Activated CD8-positive, alpha-beta memory T cell treated with anti-CD3 and anti-CD28 coated beads for 24 hours (primary cell): ENCODE measurements at regions not wholly inside any gene's neighbourhood (a gene's known extent, or its start where the extent isn't known, plus 50 kb on each side); places are given as distances from the start of the nearest gene placed in this dataset.
"Not testable (repeated sequence)": the region's sequence is repeated elsewhere in the genome, so short reads cannot be mapped to it uniquely, and the experiment has no call there.

Experiments used
- DNase-seq: peaks from one replicate; pipeline ENCODE4 v3.0.0-alpha.2; 2020

- DNase-seq: not testable (repeated sequence)
Measured at GRCh38 chr21:9572782-9573181, 948.6 kb upstream of the TPTE start.

DNA sequence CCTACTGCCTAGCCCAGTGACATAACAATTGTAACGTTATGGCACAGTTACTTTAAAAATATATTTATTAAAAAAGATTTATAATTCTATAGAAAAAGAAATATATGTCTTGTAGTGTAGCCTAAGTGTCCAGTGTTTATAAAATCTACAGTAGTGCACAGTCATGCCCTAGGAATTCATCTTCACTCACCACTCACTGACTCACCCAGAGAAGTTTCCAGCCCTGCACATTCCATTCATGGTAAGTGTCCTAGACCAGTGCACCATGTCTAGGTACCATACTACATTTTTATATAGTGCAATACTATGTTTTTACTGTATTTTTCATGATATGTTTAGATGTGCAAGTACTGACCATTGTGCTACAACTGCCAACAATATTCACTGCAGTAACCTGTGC, 947.9 kb upstream of the TPTE start:
- DNase-seq: not testable (repeated sequence)

DNA sequence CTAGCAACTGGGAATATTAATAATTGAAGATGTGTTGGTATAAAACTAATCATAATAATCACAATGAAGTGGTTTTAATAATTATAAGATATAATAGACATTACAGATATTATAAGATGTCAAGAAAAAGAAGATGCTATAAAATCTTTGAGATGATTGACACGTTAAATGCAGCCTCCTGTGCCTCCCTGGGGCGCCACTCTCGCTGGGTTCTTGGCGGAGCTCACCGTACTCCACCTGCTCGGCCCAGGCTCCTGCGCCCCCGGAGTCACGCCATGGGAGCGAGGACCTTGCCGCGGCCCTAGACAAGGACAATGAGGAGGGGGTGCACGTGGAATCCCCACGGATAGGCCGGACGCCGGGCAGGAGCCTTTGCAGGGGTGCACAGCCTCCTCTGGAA, 942.1 kb upstream of the TPTE start:
- DNase-seq: not testable (repeated sequence)

DNA sequence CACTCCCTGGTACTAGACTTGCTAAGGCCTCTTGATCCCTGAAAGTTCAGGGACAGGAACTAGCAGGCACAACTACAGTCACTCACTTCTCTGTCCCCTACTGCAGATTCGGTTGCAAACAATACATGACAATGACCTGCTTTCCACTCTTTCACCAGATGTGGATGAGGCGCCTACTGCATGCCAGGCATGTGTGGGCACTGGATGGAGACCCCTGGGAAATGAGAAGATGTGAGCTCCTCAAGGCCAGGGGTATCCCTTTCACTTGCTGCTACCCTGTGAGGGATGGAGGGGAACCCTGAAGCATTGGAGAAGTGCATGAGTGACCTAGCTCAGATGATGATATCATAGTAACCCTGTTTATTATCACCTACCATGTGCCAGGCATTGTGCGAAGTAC, 933.4 kb upstream of the TPTE start:
- not testable (repeated sequence) for DNase-seq

DNA sequence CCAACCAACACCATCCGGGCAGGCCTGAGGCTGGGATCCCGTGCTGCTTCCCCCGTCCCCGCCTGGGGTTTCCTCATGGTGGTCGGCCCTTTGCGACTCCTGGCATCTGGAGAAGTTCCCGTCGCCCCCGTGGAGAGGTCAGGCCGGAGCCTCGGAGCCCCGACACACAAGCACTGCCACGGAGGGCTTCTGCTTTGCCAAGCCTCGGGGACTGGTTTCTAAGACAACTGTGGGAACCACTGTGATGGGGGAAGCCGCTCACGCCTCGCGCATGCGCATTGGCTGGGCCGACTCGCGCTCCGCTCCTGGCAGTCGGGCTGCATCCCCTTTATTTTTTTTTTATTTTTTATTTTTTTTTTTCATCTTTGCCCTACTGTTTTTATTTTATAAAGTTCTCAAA, 928.8 kb upstream of the TPTE start:
- DNase-seq: not testable (repeated sequence)

DNA sequence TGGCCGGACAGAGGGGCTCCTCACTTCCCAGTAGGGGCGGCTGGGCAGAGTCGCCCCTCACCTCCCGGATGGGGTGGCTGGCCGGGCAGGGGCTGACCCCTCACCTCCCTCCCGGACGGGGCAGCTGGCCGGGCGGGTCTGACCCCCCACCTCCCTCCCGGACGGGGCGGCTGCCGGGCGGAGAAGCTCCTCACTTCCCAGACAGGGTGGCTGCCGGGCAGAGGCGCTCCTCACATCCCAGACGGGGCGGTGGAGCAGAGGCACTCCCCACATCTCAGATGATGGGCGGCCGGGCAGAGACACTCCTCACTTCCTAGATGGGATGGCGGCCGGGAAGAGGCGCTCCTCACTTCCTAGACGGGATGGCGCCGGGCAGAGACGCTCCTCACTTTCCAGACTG, 927.7 kb upstream of the TPTE start:
- DNase-seq: not testable (repeated sequence)

DNA sequence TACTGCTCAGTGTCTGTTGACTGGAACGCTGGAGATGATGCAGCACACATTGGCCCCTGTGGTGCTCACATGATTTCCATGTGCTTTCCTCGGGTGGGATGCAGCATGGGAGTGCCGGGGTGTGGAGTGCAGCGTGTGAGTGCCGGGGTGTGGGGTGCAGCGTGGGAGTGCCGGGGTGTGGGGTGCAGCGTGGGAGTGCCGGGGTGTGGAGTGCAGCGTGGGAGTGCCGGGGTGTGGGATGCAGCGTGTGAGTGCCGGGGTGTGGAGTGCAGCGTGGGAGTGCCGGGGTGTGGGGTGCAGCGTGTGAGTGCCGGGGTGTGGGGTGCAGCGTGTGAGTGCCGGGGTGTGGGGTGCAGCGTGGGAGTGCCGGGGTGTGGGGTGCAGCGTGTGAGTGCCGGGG, 907.4 kb upstream of the TPTE start:
- DNase-seq: not testable (repeated sequence)

- not testable (repeated sequence) for DNase-seq
Measured at GRCh38 chr21:9621121-9621793, 900.1 kb upstream of the TPTE start.

DNA sequence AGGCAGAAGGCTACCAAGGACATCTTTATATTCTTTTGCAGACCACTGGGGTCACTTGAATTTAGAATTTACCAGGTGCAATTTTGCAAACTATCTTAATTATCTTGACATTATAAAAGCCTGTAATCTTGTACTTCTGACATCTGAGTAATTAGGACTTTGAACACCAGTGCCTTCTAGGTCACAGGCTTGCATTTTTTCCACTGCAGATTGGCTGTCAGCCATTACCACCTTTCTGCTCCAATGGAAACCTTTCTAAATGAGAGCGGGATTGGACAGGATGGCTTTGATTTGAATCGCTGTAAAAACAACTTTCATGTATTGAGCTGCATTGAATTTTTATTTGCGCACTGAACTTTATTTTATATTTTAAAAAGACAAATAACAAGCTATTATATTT, 893.3 kb upstream of the TPTE start:
- DNase-seq: not testable (repeated sequence)

GRCh38 chr21:9647409-9647808, 874.0 kb upstream of the TPTE start:
- DNase-seq: not testable (repeated sequence)

DNA sequence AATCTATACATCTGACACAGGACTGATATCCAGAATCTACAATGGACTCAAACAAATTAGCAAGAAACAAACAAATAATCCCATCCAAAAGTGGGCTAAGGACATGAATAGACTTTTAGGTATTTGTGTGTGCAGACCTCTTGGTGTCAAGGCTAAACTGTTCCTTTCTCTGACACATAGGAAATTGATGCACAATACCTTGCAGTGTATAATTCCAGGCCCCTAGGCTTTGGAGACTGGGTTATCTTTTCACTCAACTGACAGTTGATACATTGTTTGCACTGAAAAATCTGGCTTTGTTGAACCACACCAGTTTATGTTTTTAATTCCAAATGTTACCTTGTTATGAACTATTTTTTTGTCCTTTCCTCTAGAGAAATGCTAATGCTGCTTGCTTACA, 873.1 kb upstream of the TPTE start:
- not testable (repeated sequence) for DNase-seq

- not testable (repeated sequence) for DNase-seq
Measured at GRCh38 chr21:9648947-9649720, 872.2 kb upstream of the TPTE start.

DNA sequence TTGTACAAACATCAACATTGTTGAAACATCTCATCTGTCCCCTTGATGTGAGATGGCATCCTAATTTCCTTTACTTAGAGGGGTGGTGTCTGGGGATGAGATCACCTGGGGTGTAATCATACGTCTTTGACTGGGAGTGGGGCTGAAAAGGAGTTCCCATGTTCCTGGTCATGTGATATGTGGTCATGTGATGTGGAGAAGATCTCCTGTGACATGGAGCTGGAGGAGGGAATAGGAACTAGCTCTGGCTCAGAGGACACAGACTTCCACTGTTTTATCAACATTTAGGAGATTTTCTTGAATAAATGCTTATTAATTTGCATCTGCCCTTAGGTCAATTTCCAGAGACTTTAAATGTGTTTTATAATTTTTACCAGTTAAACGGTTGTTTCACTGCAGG, 868.6 kb upstream of the TPTE start:
- not testable (repeated sequence) for DNase-seq

DNA sequence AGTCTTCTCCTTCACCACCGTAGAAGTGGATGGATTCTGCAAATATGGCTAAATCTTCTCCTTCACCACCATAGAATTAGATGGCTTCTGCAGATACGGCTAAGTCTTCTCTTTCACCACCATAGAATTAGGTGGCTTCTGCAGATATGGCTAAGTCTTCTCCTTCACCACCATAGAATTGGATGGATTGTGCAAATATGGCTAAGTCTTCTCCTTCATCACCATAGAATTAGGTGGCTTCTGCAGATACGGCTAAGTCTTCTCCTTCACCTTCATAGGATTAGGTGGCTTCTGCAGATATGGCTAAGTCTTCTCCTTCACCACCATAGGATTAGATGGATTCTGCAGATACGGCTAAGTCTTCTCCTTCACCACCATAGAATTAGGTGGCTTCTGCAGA, 866.2 kb upstream of the TPTE start:
- DNase-seq: not testable (repeated sequence)

DNA sequence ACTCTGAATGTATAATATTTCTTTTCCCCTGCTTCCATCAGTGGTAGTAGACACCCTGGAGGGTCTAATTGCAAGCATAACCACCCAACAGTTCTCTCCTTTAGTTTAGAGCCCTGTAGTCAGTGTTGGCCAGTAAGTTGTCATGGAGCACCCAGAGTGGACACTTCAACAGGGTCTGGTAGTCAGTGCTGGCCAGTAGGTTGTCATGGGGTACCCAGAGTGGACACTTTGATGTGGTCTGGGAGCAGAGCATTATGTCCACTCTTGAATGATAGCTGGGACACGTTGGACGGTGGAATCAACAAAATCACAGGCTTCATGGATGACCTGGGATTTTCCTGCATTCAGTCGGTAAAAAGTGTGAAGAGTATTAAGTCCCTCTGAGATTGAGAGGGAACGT, 864.9 kb upstream of the TPTE start:
- not testable (repeated sequence) for DNase-seq

GRCh38 chr21:9657779-9658178, 863.6 kb upstream of the TPTE start:
- not testable (repeated sequence) for DNase-seq

DNA sequence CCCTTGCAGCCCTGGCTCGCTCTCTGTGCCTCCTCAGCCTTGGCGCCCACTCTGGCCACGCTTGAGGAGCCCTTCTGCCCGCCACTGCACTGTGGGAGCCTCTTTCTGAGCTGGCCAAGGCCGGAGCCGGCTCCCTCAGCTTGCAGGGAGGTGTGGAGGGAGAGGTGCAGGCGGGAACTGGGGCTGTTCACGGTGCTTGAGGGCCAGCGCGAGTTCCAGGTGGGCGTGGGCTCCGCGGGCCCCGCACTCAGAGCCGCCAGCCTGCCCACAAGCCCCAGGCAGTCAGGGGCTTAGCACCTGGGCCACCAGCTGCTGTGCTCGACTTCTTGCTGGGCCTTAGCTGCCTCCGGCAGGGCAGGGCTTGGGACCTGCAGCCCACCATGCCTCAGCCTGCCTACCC, 861.5 kb upstream of the TPTE start:
- DNase-seq: not testable (repeated sequence)

- not testable (repeated sequence) for DNase-seq
Measured at GRCh38 chr21:9663914-9664729, 857.3 kb upstream of the TPTE start.

- not testable (repeated sequence) for DNase-seq
Measured at GRCh38 chr21:9675811-9676210, 845.6 kb upstream of the TPTE start.

DNA sequence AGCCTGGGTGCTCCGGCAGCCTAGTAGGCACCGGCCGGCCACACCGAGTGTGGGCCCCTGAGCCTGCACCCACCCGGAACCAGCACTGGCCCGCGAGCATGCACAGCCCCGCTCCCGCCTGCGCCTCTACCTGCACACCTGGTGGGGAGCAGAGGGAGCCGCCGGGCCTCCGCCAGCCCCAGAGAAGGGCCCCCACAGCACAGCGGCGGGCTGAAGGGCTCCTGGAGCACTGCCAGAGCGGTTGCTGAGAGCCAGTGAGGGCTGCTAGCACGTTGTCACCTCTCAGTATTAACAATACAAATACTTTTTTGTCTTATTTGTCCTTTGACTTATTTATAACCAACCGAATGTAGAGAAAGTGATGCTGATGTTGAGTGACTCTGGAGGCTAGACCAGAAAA, 842.4 kb upstream of the TPTE start:
- not testable (repeated sequence) for DNase-seq

- not testable (repeated sequence) for DNase-seq
Measured at GRCh38 chr21:9688945-9689344, 832.4 kb upstream of the TPTE start.

GRCh38 chr21:9690981-9691380, 830.4 kb upstream of the TPTE start:
- DNase-seq: not testable (repeated sequence)

GRCh38 chr21:9695759-9696158, 825.6 kb upstream of the TPTE start:
- DNase-seq: not testable (repeated sequence)
